GM12873 (cell line): ENCODE measurements at regions not wholly inside any gene's neighbourhood (a gene's known extent, or its start where the extent isn't known, plus 50 kb on each side); places are given as distances from the start of the nearest gene placed in this dataset.

Source experiments
- CTCF ChIP-seq: IDR thresholded peaks from 2 replicates; pipeline ENCODE4 v1.5.1; 2012; ENCODE audit warnings: low read depth, mild to moderate bottlenecking, moderate library complexity, low read length, control low read depth; ENCODE audit not compliant: insufficient read depth; ENCODE audit errors: missing control alignments

DNA sequence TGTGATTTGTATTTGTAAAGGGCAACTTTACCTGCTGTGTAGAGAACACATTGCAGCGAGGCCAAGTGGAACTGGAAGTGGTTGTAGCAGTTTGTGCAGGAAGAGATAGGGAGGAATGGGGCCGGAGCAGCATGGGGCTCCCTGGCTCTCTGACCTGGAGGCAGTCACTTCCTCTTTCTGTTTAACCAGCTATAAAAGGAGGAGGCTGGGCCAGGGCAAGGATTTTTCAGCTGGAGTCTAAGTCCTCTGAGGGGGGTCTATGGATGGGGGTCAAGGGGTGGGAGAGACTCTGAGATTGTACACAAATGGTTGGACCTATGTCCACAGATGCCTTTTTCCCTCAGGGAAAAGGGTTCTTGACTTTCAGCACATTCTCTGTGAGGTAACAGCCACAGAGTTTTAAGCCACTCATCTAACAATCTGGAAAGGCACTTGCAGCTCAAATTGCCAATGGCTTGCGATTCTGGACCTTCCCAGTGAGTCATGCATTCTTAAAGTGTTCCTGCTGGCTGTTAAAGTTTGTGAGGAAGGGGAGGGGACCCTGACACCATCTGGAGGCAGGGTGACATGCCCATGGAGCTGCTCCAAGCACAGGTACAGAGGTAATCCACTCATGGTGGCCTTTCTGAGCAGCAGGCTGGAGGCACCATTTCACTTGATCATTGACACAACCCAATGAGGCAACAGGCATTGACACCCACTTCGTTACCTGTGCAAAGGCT lies 347.0 kb downstream of the CYRIA start:
- TF ChIP-seq CTCF: no peak

GRCh38 chr2:16318051-16318450 lies 347.6 kb downstream of the CYRIA start:
- no peak for TF ChIP-seq CTCF

- TF ChIP-seq CTCF: no peak
Observed at GRCh38 chr2:16317211-16317830, 348.3 kb downstream of the CYRIA start.

GRCh38 chr2:16316456-16317210 lies 349.0 kb downstream of the CYRIA start:
- TF ChIP-seq CTCF: no peak

- no peak for TF ChIP-seq CTCF
Observed at GRCh38 chr2:16315908-16316307, 349.7 kb downstream of the CYRIA start.

DNA sequence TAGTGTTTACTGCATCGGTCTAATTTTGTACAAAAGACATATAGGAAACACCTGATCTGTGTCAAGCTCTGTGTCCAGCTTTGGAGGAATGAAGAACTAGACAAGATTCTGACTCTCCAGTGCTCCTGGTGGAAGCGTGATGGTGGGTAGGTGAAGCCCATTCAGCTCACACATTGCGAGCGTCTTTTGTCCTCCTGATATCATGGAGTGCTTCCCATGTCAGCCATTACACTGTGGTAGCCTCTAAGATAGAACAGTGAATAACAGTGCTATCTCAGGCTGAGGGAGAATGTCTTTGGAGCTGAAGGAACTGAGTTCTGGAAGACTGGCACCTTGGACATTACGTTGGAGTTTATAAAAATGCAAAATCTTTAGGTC lies 350.2 kb downstream of the CYRIA start:
- TF ChIP-seq CTCF: no peak
